GM18520 (cell line): ENCODE measurements at regions not wholly inside any gene's neighbourhood (a gene's known extent, or its start where the extent isn't known, plus 50 kb on each side); places are given as distances from the start of the nearest gene placed in this dataset.
"Not testable (repeated sequence)": the region's sequence is repeated elsewhere in the genome, so short reads cannot be mapped to it uniquely, and the experiment has no call there.

Source experiments
- ATAC-seq: cut with Tn5 transposase; IDR thresholded peaks from one replicate; pipeline ENCODE4 v1.9.1; 2021; ENCODE audit not compliant: unreplicated experiment

DNA sequence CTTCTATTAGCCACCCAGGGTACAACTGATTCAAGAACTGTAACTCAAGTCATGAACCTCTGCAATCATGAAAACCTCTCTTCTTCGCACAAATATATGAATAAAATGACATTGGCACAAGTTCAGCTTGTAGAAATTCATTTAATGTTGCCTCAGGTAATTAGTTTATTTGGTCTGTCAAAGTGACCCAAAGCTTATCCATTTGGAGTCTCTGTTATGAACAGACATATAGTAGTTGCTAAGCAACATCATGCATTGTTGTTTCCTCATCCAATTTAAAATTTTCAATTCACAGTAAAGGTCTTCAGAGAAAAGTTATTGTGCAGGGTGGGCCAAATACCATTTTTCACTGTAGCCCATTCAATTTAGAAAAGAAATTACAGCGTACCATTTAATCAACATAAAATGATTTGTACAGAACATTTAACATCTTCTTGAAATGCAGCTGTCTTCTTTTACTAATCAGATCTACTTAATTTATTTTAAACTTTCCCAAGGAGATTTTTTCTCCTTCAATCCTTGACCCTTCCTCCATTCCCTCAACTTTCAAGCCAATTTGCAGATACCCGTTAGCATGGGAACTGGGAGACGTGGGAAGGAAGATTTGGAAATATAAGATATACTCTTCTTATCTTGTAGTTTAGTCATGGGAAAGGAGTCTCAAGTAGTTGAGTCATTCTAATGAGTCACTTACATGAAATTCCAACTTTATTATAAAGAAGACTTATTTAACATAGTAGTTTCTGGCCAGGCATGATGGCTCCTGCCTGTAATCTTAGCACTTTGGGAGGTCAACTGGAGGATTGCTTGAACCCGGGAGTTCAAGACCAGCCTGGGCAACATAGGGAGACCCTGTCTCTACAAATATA lies 231.3 kb downstream of the ATPSCKMT start:
- ATAC-seq = no peak

DNA sequence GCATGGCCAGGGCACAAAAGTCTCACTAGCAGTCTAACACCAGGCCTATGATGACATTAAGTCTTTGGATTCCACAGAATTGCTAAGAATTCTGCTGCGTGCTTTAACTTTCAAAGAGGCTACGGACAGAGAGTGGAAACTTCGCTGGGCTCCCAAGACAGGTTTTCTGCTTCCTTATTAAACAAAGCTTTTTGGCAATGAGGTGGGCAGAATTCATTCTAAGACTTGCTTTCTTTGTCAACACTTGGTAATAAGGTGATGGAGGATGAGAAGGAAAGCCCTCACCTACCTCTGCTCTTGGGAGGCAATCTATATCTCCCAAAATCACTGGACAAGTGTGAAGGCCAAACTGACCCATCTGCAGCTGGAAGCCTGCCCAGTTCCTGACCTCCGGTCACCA lies 231.9 kb downstream of the ATPSCKMT start:
- no peak for ATAC-seq

DNA sequence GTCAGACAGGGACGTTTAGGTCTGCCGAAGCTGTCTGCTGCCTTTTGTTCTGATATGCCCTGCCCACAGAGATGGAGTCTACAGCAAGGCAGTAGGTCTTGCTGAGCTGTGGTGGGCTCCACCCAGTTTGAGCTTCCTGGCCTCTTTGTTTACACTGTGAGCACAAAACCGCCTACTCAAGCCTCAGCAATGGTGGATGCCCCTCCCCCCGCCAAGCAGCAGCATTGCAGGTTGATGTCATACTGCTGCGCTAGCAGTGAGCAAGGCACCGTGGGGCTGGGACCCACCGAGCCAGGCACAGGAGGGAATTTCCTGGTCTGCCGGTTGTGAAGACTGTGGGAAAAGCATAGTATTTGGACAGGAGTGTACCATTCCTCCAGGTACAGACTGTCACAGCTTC lies 233.1 kb downstream of the ATPSCKMT start:
- ATAC-seq = not testable (repeated sequence)

DNA sequence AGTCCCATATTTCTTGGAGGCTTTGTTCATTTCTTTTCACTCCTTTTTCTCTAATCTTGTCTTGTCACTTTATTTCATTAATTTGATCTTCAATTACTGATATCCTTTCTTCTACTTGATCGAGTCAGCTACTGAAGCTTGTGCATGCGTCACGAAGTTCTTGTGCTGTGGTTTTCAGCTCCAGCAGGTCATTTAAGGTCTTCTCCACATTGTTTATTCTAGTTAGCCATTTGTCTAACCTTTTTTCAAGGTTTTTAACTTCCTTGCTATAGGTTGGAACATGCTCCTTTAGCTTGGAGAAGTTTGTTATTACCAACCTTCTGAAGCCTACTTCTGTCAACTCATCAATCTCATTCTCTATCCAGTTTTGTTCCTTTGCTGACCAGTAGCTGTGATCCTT lies 234.0 kb downstream of the ATPSCKMT start:
- ATAC-seq = not testable (repeated sequence)

DNA sequence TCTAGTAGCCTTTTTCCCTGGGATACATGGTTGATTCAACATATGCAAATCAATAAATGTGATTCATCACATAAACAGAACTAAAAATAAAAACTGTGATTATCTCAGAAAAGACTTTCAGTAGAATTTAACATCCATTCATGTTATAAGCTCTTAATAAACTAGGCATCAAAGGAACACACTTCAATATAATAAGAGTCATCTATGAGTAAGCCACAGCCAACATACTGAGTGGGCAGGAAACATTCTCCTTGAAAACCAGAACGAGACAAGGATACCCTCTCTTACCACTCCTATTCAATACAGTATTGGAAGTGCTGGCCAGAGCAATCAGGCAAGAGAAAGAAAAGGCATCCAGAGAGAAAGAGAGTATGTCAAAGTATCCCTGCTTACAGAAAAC lies 239.9 kb downstream of the ATPSCKMT start:
- ATAC-seq = no peak

DNA sequence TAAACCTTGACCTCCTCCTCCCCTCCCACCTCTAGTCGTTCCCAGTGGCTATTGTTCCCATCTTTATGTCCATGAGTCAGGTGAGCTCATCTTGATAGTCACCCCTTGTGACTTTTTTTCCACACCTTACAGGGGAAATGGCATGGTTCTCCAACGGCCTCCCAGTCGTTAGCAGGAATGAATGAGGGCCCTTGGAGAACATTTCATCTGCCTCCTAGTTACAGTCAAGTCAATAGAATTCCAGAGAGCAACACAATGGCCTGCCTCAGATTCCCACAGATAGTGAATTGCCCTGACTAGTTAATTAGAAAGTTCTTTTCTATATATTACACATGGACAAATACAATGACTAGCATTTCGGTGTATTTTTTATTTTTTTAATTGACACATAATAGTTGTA lies 262.6 kb downstream of the ATPSCKMT start:
- ATAC-seq = no peak

DNA sequence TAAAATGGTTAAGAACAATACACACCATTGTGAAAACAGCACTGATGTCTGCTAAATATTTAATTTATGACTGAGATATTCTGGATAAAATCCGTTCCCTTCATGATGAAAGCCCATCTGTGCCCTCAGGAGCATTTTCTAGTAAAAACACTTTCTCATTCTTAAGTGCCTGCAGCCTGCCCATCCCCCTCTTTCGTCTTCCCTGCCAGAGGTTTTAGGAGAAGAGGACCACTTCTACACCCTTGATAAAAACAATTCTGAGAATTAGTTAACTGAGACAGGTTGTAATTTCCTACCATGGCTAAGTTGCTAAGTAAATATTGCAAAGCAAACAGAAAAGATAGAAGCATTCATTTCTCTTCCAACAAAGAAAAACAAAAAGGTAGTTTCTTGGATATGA lies 272.6 kb downstream of the ATPSCKMT start:
- ATAC-seq = no peak

DNA sequence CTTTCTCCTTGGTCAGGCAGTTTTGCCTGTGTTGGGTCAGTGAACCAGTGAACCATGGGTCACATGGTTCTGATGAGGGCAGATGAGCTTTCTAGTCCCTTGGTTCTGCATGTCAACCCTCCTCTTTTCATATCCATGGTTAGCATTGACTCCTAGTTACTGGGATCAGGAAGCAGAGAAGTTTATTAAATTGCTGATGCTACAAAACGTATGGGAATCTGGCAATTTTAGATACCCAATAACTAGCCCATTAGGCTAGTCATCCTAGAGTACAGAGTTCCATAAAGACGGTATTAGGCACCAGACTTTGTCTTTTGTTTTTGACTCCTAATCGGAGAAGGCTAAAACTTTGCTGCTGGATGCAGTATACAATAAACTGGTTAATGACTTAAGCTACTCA lies 273.1 kb downstream of the ATPSCKMT start:
- ATAC-seq = no peak

DNA sequence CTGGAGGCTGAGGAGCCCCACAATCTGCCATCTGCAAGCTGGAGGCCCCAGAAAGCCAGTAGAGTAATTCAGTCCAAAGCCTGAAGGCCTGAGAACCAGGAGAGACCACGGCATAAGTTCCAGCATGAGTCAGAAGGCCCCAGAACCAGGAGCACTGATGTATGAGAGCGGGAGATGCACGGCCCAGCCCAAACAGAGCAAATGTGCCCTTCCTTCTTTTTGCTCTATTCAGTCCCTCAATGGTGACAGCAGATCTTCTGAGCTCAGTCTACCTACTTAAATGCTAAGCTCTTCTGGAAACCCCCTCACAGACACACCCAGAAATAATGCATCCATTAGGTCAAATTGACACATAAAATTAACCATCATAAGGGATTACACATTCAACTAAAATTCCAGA lies 277.6 kb downstream of the ATPSCKMT start:
- ATAC-seq = no peak

DNA sequence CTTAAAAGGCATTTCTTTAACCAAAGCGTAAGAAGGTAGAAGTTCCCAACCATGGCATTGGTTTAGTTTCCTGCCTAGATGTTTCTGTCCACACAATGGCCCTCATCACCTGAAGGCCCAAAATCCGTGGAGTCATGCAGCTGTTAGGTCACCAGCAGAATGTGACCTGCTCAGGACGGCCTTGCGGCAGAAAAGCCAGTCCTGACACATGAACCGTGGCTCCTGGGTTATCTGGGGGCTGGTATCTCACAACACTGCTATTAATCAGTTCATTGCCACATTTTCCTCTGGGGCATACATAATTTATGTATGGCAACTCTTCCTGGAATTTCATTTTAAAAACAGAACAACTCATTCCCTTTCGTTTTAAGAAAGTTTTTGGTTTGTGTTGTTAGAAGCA lies 278.4 kb downstream of the ATPSCKMT start:
- no peak for ATAC-seq

DNA sequence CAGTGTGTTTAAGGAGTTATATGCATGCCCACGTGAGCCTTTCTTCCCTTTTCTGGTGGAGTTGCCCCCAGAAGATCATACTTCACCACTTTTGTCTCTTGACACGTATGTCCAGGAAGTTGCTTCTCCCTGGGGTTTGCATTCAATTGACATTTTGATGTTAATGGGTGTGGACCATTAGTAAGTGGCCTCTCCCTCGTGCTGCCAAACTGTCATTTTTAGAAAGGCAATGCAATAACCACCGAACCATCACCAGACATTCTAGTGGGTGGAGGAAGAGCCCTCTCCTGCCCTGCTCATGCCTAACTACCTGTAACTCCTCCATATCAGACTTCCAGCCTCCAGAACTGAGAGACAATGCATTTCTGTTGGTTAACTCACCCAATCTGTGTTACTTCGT lies 290.8 kb downstream of the ATPSCKMT start:
- ATAC-seq = no peak

DNA sequence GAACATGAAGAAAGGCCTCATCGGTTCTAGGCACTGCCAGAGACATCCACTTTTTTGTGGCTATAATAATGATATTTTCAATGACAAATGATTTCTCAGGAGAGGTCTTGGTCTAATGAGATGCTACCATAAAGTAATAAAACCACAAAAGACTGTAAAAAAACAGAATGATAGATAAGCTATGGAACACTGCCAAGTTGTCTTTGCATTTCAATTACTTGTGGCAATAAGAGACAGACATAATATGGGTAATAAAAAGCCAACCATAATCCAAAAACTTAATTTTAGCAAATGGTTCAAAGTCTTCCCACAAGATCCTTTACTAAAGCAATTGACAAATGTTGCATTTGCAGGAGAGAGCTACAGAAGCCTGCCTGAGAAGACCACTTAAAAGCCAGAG lies 292.5 kb downstream of the ATPSCKMT start:
- ATAC-seq = no peak

DNA sequence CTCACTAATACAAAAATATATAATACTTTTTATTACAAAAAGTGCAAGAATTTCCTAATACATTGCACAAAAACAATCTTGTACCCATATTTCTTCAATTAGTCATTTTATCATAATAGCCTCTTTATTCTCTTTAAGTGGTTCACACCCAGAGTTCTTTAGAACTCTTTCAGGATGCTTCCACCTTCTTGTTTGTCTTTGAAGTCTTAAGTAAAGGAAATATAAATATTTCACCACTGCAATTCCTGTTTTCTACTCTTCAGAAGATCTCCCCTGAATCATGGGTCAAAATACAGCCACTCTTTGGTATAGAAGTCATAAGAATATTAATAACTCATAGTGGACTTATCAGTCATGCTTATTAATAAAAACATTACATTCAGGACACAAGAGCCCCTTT lies 293.0 kb downstream of the ATPSCKMT start:
- no peak for ATAC-seq

DNA sequence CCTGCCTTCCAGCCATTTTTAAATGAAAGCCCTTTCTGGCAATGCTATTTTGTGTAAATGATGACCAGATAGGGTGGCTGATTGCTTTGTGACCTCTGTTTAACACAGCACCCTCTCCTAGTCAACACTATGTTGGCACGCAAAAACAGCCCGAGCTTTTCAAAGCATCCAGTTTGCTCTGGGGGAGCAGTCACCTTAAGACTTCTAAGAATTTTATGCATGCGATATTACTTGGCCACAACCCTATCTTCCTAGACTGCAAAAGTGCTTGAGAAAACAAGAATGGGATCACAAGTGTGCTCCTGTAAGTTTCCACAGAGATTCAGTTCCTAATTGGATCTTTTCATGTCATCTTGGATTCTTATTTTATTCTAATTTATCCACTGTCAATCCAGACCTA lies 294.1 kb downstream of the ATPSCKMT start:
- no peak for ATAC-seq

DNA sequence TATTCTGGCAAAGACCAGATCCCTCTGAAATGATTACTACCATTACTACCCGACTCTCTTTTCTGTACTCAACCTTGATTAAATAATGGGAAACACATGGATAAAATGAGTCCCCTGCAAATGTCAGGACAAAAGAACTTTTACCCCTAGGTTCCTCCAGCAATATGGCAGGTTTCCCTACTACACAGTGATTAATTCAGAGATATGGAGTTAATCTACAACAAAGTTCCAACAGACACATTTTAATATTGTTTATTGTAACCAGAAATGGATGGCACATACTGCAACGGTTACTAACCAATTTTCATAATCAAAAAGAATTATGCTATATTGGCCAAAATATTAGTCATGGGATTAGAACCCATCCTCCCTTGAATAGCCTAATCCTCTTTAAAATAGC lies 294.8 kb downstream of the ATPSCKMT start:
- no peak for ATAC-seq

DNA sequence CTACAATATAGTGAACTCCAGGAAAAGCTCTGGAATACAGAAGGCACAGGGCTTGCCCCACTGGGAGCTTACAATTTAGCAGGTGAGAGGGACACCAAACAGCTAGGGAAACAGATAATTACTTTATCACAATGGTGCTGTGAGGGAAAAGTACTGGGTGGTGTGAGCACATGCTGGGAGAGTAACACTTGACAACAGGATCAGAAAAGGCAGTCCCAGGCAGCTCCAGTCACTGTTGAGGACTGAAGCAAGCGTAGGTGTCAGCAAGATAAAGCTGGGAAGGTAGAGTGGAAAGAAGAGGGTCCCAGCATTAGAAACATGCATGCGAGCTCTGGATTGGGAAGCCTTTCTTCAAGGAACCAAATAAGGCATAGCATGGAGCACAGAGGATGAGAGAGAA lies 296.0 kb downstream of the ATPSCKMT start:
- no peak for ATAC-seq

DNA sequence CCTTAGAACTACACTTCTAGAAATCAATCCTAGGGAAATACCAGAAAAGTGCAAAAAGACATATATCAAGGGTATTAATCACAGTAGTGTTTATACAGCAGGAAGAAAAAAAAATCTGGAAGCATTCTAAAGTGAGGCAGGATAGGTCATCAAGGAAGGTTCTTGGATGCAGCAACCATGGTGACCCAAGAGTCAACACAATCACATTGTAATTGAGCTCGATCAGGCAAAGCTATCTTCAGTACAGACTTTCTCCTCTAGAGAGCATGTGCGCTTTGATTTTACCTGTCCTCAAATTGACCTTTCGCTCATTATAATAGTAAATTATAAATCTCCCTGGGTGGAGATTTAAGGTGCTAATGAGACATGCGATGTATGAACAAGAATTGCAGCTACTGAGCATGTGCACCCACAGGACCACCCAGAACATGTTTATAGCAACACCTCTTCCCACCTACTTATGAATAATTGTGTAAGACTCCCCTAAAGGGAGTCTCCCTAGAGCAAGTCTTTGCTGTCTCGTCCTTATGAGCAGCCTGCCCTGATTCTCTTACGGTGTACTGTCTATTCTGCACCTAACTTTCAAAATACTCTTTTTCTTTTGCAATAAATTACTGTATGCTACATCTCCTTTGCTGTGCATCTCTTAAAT lies 297.7 kb downstream of the ATPSCKMT start:
- ATAC-seq = no peak

DNA sequence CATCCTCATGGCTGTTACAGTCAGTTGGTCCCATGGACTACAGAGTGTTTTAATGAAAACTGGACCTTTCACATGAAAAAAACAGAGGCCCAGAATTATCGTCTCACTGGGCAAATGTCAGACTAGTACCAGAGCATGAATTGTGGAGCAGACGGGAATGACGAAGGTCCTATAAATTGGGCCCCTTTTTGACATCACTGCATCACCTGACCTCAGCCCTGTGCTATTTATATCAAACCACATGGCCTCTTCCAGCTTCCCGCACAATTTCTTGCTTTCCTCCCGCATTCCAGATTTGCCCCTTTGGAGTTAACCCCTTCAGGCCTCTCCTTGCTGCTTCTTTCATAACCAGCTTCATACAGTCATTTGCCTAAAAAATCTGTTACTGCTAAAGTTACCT lies 301.7 kb downstream of the ATPSCKMT start:
- no peak for ATAC-seq

DNA sequence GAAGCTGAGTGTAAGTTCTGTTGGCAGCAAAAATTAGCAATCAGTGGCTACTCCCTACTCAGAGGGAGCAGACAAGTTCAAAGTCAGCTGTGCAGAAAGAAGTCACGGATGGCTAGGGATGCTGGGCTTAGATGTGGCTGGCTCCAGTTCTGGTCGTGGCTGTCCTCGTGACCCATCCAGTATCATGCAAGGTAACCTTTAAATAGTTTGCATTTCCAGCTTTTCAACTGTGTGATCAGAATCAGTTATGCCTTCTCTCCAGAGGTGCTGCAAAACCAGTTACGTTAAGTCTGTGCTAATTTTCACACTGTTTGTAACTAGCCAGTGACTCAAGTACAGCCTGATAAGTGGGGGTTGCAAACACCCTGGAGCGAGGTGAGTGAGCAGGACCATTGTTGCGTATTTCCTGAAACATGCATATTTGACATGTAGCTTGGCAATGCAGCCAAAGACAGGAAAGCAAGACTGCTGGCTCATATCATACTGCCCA lies 302.4 kb downstream of the ATPSCKMT start:
- ATAC-seq = no peak

DNA sequence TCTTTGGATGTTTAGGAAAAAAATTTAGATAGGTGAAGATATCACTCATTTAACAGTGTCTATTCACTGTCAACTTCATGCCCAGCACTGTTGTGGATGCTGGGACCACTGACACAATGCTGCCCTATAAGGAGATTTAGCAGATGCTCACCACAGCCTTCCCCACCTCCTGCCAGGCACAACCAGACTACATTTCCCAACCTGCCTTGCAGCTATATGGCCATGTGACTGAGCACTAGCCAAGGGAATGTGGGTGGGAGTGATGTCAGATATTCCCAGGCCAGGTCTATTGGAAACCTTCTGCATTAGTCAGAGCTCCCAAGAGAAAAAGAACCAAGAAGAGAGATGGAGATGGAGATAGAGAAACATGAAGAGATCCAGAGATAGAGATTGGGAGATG lies 302.6 kb upstream of the TAS2R1 start:
- ATAC-seq = no peak

DNA sequence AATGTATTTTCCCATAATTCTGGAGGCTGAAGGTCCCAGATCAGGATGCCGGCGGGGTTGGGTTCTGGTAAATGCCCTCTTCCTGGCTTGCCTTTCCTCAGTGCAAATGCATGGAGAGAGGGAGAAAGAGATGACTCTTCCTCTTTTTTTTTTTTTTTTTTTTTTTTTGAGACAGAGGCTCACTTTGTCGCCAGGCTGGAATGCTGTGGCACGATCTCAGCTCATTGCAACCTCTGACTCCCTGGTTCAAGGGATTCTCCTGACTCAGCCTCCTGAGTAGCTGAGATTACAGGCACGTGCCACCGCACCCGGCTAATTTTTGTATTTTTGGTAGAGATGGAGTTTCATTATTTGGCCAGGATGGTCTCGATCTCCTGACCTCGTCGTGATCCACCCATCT lies 300.0 kb upstream of the TAS2R1 start:
- no peak for ATAC-seq

DNA sequence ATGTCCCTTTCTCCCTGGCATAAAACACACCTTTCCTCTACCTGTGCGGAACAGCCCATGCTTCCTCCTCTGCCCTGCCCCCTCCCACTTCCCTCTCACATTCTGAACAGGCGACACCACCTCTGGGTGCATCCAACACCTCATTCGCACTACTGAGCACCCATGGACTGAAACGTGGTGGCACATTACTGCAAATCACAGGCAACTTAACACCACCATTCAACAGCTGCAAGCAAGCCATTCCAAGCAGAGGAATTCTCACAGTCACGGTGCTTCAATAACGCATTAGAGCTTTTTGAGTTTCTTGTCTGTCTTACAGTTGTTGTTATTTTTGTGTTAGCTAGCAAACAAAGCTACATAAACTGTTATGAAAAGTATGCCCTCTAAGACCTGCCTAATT lies 298.2 kb upstream of the TAS2R1 start:
- no peak for ATAC-seq
